OCI-LY1 (cell line): ENCODE measurements at regions not wholly inside any gene's neighbourhood (a gene's known extent, or its start where the extent isn't known, plus 50 kb on each side); places are given as distances from the start of the nearest gene placed in this dataset.

Experiments used
- H2AFZ ChIP-seq: fragments of 200-600 bp; sonication (generic), shearing (Covaris generic); 2 replicates; pipeline ENCODE4 v1.6.0; 2014; ENCODE audit warnings: antibody characterized with exemption, mild to moderate bottlenecking, low read length
- H3F3A ChIP-seq: fragments of 200-600 bp; sonication (generic), shearing (Covaris generic); 2 replicates; pipeline ENCODE4 v1.6.0; 2014; ENCODE audit warnings: mild to moderate bottlenecking, antibody characterized with exemption, low read length, moderate library complexity; ENCODE audit not compliant: insufficient read depth
- H3K27ac ChIP-seq: fragments of 200-600 bp; sonication (generic); 2 replicates; pipeline ENCODE4 v1.5.1; 2014; ENCODE audit warnings: low read length, mixed run types, mild to moderate bottlenecking, low read depth; ENCODE audit not compliant: poor library complexity, severe bottlenecking
- H3K27me3 ChIP-seq: fragments of 200-600 bp; sonication (generic); 2 replicates; pipeline ENCODE4 v1.6.0; 2014; ENCODE audit warnings: antibody characterized with exemption, mild to moderate bottlenecking, low read length, moderate library complexity; ENCODE audit not compliant: insufficient read depth
- H3K36me3 ChIP-seq: fragments of 200-600 bp; sonication (generic); 2 replicates; pipeline ENCODE4 v1.6.1; 2014; ENCODE audit warnings: mild to moderate bottlenecking, antibody characterized with exemption, low read length, moderate library complexity, mixed read lengths; ENCODE audit not compliant: insufficient read depth
- H3K4me1 ChIP-seq: fragments of 200-600 bp; sonication (generic); 2 replicates; pipeline ENCODE4 v1.5.1; 2014; ENCODE audit warnings: mild to moderate bottlenecking, low read length, moderate library complexity; ENCODE audit not compliant: insufficient read depth, severe bottlenecking
- H3K4me2 ChIP-seq: fragments of 200-600 bp; sonication (generic), shearing (Covaris generic); 2 replicates; pipeline ENCODE4 v1.6.1; 2014; ENCODE audit warnings: low read length
- H3K4me3 ChIP-seq: fragments of 200-600 bp; sonication (generic); 2 replicates; pipeline ENCODE4 v1.5.1; 2014; ENCODE audit warnings: low read length, low read depth, mild to moderate bottlenecking, mixed read lengths; ENCODE audit not compliant: poor library complexity, severe bottlenecking
- H3K79me2 ChIP-seq: fragments of 200-600 bp; shearing (Covaris generic); 2 replicates; pipeline ENCODE4 v1.6.1; 2016; ENCODE audit warnings: mixed run types, low read length, mixed read lengths; ENCODE audit not compliant: insufficient read depth
- H3K9ac ChIP-seq: fragments of 200-600 bp; sonication (generic), shearing (Covaris generic); 2 replicates; pipeline ENCODE4 v1.6.1; 2014; ENCODE audit warnings: mild to moderate bottlenecking, low read length, mixed read lengths
- H3K9me2 ChIP-seq: fragments of 200-600 bp; sonication (generic), shearing (Covaris generic); 2 replicates; pipeline ENCODE4 v1.6.1; 2014; ENCODE audit warnings: low read depth, mild to moderate bottlenecking, low read length, mixed read lengths
- H3K9me3 ChIP-seq: fragments of 200-600 bp; shearing (Covaris generic); 2 replicates; pipeline ENCODE4 v1.6.1; 2014; ENCODE audit warnings: low read length, mixed read lengths
- H4K20me1 ChIP-seq: fragments of 200-600 bp; sonication (generic), shearing (Covaris generic); 2 replicates; pipeline ENCODE4 v1.6.0; 2016; ENCODE audit warnings: mild to moderate bottlenecking, low read length; ENCODE audit not compliant: insufficient read depth
- CTCF ChIP-seq: fragments of 200-600 bp; sonication (generic), shearing (Covaris generic); IDR thresholded peaks from 2 replicates; pipeline ENCODE4 v1.5.1; 2017; ENCODE audit warnings: mild to moderate bottlenecking, antibody characterized with exemption, low read length, moderate library complexity, mixed read lengths
- EZH2 ChIP-seq: fragments of 200-600 bp; sonication (generic), shearing (Covaris generic); IDR thresholded peaks from 2 replicates; pipeline ENCODE4 v1.8.0; 2017; ENCODE audit warnings: borderline replicate concordance, mixed run types, mild to moderate bottlenecking, antibody characterized with exemption, low read length, moderate library complexity, mixed read lengths

GRCh38 chr13:99751517-99752199, 219.9 kb downstream of the ZIC5 start:
- TF ChIP-seq CTCF: no peak
- no peak for TF ChIP-seq EZH2
- peaks cover 6% of the 10 kb centered on the region for H3K27me3 ChIP-seq
- H3K4me1 ChIP-seq: no peaks in the 10 kb centered on the region
- H3F3A ChIP-seq: no peaks in the 10 kb centered on the region
- H2AFZ ChIP-seq: no peak overlapping the region
- H3K9me2 ChIP-seq: no peaks in the 10 kb centered on the region
- no peak overlapping the region for H3K9ac ChIP-seq
- no peaks in the 10 kb centered on the region for H3K36me3 ChIP-seq
- no peak overlapping the region for H3K4me2 ChIP-seq
- no peaks in the 10 kb centered on the region for H3K9me3 ChIP-seq
- H3K79me2 ChIP-seq: no peaks in the 10 kb centered on the region
- no peak overlapping the region for H3K27ac ChIP-seq
- no peaks in the 10 kb centered on the region for H4K20me1 ChIP-seq
- no peak overlapping the region for H3K4me3 ChIP-seq

- TF ChIP-seq EZH2 (no peak), CTCF (no peak)
- Histone ChIP-seq H3K4me2 (no peak overlapping the region), H2AFZ (no peak overlapping the region), H3K36me3 (no peaks in the 10 kb centered on the region), H3K4me1 (no peaks in the 10 kb centered on the region), H3F3A (no peaks in the 10 kb centered on the region), H3K27me3 (peaks cover 6% of the 10 kb centered on the region), H3K9me2 (no peaks in the 10 kb centered on the region), H3K9ac (no peak overlapping the region), H3K4me3 (no peak overlapping the region), H3K9me3 (no peaks in the 10 kb centered on the region), H3K27ac (no peak overlapping the region), H3K79me2 (no peaks in the 10 kb centered on the region), H4K20me1 (no peaks in the 10 kb centered on the region)
Measured at GRCh38 chr13:99750951-99751350, 220.6 kb downstream of the ZIC5 start.

GRCh38 chr13:99749271-99750019, 222.1 kb downstream of the ZIC5 start:
- Histone ChIP-seq H3K4me2 (no peak overlapping the region), H3K27ac (no peak overlapping the region)
- TF ChIP-seq CTCF (no peak), EZH2 (no peak)

More at GRCh38 chr13:99749271-99750019, 222.1 kb downstream of the ZIC5 start:
- Histone ChIP-seq H4K20me1 (no peaks in the 10 kb centered on the region), H3K4me1 (no peaks in the 10 kb centered on the region), H3K36me3 (no peaks in the 10 kb centered on the region), H3F3A (no peaks in the 10 kb centered on the region), H2AFZ (no peak overlapping the region), H3K4me3 (no peak overlapping the region), H3K27me3 (peaks cover 6% of the 10 kb centered on the region), H3K79me2 (no peaks in the 10 kb centered on the region), H3K9me2 (no peaks in the 10 kb centered on the region), H3K9ac (no peak overlapping the region), H3K9me3 (no peaks in the 10 kb centered on the region)
